ENCODE measurements at regions not wholly inside any gene's neighbourhood (a gene's known extent, or its start where the extent isn't known, plus 50 kb on each side); places are given as distances from the start of the nearest gene placed in this dataset.
A peak's percentile ranks its signal among the peaks of the same experiment; 100 is the strongest.

DNA sequence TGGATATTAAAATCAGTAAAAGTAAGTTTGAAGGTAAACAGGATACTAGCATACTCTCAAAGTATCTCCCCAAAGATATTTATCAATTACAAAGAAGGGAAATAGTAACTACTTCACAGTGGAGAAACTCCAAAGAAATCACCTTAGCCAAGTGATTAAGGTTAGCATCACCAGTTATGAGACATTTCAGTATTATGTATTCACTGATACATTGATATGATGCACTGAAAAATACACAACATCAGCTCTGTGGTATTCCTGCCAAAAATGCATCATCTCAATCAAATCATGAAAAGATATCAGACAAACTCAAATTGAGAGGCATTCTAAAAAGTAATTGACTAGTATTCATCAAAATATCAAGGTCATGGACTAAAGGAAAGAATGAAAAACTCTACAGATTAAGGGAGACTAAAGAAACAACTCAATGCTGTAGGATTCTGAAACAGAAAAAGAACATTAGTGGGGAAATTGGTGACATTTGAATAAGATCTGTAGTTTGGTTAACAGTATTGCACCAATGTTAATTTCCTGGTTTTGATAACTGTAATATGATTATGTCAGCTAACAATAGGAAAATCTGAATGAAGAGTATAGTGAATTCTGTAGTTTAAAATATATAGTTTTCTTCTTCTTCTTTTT, 215.4 kb downstream of the UACA start:
- DNase-seq = no peak

- no peak for DNase-seq
Measured at GRCh38 chr15:70545526-70545925, 217.8 kb downstream of the UACA start.

DNA sequence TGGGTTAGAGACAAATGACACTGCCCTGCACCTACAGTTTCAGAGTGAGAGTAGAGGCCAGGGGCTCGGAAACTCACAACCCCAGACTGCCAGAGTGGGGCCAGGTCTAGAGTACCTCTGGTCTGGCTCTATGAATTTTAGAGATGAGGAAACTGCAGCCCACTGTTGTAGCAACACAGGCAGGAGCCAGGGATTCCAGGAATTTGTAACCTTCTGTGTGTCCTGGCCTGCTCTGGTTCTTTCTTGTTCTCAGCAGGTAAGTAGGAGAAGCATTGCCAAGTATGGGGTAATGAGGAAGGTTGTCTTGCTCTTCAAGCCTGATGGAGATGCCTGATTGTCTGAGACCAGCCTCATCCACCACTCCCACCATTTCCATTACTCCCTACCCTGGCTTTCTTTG, 221.8 kb downstream of the UACA start:
- DNase-seq = no peak

GRCh38 chr15:70539912-70540530, 223.3 kb downstream of the UACA start:
- DNase-seq = no peak

- no peak for DNase-seq
Measured at GRCh38 chr15:70539409-70539808, 223.9 kb downstream of the UACA start.

DNA sequence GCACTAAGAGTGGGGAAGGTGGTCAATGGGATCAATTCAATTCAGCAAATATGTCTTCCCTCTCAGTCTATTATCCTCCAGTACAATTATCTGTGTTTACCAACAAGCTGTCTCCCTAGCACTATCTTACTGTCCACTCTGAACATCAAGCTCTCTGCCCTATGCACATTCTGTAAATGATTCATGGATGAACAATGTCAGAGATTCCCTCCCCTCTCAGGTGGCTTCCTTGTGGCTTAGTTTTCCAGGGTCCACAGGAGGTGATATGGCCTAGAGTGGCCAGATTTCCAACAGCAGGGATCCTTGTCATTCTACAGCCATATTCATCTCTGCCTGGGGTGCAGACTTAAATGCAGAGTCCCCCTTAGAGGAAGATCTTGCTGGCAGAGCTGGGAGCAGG, 225.1 kb downstream of the UACA start:
- no peak for DNase-seq

DNA sequence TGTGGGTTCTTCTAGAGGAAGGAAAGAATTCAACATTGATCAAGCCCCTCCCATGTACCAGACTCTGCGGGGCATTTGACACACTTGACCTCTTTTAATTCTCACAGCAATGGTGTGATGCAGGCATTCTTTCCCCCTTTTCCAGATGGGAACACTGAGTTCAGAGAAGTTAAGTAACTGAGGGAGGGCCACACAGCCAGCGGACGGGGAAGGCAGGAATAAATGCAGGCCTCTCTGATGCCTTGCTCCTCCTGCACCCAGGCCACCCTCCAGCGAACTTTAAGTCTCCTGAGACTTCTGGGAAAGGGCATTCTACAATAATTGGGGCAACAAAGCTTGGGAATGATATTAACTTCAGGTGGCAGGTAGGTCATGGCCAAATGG, 227.4 kb downstream of the UACA start:
- DNase-seq = no peak

GRCh38 chr15:70535071-70535954, 228.0 kb downstream of the UACA start:
- peak; percentile 9 for DNase-seq

DNA sequence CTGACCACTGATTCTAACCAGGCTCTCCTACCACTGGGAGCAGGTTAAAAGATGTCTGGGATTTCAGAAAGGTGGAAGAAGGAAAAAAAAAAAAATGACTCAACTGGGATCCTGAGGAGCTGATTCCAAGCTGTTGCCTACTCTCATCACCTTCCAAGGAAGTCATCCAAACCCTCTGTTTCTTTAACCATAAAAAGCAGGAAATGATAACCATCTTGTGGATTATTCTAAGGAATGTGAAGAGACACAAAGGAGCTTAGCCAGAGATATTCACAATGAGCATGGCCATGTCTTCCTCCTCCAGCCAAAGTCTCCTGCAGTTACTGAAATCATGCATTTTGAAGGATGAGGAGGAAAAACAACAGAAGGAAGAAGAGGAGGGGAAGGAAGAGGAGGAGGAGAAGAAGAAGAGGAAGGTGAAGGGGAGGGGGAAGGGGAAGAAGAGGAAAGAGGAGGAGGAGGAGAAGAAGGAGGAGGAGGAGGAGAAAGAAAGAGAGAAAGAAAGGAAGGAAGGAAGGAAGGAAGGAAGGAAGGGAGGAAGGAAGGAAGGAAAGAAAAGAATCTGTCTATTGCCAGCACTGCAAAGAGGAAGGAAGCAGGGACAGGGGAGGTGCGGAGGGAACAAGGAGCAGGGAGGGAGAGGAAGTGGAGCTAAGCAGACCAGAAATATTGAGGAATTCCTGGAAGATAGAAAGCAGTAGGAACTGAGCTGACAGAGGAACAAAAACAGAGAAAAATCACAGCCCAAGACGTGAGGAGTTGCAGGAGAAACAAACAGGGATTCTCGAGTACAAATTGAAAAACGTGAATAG, 229.2 kb downstream of the UACA start:
- DNase-seq = no peak

DNA sequence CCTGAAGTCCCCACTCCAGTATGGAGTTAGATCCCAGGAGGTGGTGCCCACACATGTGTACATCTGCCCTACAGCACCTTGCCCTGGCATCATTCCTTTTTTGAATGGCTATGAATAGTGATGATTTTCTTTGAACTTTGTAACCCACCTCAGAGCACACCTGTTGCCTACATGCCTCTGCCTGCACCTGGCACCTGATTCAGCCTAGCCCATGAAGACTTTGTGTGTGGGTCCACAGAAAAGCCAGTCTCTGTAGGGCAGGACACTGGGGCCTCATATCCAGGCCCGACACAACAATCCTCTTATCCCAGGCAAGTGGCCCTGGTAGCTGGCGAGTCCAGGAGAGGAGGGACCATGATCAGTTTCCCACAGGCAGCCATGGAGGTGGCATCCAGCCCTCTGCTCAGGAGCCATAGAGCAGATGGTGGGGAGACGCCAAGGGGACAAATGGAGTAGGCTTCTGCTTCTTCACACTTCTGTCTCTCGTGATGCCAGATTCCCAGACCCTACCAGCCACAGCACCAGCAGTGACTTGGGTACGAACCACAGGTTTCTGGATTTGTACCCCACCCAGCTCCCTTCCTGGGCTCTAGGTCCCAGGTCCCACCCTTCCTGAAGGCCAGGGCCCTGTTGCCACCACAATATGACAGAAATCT, 230.7 kb downstream of the UACA start:
- no peak for DNase-seq

- no peak for DNase-seq
Measured at GRCh38 chr15:70531576-70531975, 231.8 kb downstream of the UACA start.

DNA sequence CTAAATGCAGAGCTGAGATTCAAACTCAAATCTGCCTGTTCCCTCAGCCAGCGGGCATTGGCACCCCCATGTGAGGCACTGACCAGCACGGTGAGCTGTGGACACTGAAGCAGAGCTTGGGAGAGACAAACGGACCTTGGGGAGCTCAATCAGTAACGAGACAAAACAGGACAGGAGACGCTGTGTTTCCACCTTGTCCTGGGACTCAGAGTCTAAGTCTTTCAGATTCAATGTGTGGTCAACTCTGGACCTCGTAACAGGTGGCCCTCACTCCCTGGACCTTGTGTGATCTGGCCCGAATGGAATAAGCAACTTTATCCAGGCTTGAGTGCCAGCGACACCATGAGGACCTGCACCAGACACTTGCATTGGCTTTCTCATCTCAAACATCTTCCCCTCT, 232.5 kb downstream of the UACA start:
- DNase-seq = no peak

- DNase-seq = no peak
Measured at GRCh38 chr15:70530503-70530902, 232.9 kb downstream of the UACA start.

- DNase-seq = no peak
Measured at GRCh38 chr15:70530017-70530499, 233.3 kb downstream of the UACA start.

- DNase-seq = no peak
Measured at GRCh38 chr15:70528816-70529215, 234.5 kb downstream of the UACA start.

- peak; percentile 96 for DNase-seq
Measured at GRCh38 chr15:70528270-70528706, 235.1 kb downstream of the UACA start.

- DNase-seq = no peak
Measured at GRCh38 chr15:70526974-70527325, 236.4 kb downstream of the UACA start.

DNA sequence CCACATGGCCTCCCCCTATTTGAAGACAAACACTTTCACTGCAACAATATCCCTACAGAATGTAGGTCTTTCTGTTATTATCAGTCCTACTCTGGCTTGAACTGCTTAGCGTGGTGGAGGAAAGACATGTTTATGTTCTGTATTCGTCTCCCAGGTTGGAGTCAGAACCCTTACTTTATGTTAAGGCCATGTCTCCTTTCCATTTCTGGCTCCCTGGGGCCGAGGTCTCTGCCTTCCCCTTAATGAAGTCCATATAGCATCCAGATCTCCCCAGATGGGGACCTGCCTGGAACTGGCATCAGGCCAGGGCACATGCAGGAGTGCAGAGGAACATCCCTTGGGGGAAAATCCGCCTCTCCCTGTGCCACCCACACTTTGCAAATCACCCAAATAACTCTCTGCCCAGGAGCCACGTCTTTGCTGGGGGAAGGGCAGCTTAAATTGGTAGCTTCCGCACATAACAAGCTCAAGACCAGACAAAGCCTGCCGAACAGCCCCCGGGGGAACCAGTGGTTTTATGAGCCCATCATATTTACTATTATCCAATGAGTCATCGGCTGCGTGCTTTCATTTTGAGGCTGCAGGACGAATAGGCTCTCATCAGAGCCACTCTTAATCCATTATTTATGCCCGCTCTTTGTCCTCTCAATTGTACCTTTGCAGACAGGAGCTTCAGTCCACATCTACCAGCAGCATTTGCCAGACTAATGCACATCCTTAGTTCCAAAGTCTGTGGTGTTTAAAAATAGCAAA, 237.0 kb downstream of the UACA start:
- no peak for DNase-seq

DNA sequence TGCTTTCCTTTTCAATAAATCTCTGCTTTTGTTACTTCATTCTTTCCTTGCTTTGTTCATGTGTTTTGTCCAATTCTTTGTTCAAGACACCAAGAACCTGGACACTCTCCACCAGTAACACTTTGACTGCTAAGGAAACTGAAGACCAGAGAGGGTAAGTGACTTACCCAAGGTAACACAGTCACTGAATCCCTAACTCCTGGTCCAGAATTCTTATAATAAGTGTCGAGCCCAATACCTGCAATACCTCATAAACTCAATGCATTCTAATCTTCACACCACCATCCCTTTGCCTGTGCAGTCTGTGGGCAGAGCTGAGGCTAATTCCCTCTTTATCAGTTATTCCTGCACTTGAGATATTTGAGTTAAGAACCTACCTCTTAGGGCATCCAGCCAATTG, 237.8 kb downstream of the UACA start:
- DNase-seq = no peak

GRCh38 chr15:70524470-70524869, 238.9 kb downstream of the UACA start:
- no peak for DNase-seq

- no peak for DNase-seq
Measured at GRCh38 chr15:70523616-70524015, 239.7 kb downstream of the UACA start.

DNA sequence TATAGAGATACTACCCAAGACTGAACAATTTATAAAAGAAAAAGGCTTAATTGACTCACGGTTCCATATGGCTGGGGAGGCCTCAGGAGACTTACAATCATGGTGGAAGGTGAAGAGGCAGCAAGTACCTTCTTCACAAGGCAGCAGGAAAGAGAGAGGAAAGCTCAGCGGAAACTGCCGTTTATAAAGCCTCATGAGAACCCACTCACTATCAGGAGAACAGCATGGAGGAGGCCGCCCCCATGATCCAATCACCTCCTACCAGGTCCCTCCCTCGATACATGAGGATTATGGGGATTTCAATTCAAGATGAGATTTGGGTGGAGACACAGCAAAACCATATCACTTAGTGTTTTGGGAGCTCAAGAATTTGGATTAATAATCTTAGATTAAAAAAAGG, 240.2 kb downstream of the UACA start:
- DNase-seq = no peak
